ENCODE measurements at regions not wholly inside any gene's neighbourhood (a gene's known extent, or its start where the extent isn't known, plus 50 kb on each side); places are given as distances from the start of the nearest gene placed in this dataset.

DNA sequence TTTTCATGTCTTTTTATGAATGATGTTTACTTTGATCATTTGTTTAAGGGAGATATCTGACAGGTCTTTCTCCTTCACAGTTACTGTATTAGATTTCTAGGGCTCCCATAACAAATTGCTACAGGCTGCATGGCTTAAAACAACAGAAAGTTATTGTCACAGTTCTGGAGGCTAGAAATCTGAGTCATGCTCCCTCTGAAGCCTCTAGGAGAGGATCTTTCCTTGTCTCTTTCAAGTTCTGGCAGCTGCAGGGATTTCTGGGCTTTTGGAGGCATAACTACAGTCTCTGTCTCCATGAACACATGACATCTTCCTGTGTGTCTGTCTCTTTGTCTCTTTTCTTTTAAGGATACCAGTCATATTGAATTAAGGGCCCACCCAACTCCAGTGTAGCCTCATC lies 557.3 kb upstream of the SEMA6A start:
- TF ChIP-seq, protein P1, sequence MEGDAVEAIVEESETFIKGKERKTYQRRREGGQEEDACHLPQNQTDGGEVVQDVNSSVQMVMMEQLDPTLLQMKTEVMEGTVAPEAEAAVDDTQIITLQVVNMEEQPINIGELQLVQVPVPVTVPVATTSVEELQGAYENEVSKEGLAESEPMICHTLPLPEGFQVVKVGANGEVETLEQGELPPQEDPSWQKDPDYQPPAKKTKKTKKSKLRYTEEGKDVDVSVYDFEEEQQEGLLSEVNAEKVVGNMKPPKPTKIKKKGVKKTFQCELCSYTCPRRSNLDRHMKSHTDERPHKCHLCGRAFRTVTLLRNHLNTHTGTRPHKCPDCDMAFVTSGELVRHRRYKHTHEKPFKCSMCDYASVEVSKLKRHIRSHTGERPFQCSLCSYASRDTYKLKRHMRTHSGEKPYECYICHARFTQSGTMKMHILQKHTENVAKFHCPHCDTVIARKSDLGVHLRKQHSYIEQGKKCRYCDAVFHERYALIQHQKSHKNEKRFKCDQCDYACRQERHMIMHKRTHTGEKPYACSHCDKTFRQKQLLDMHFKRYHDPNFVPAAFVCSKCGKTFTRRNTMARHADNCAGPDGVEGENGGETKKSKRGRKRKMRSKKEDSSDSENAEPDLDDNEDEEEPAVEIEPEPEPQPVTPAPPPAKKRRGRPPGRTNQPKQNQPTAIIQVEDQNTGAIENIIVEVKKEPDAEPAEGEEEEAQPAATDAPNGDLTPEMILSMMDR (IDR thresholded peaks at IDR 0.05; ENCODE audit: low read depth, low read length): no peak
- no peak for TF ChIP-seq EZH2phosphoT487 (IDR thresholded peaks at IDR 0.05; ENCODE audit: low read depth)

Measured in OCI-LY3 (cell line).